ENCODE measurements at regions not wholly inside any gene's neighbourhood (a gene's known extent, or its start where the extent isn't known, plus 50 kb on each side); places are given as distances from the start of the nearest gene placed in this dataset.

- TF ChIP-seq CREB1 (IDR thresholded peaks at IDR 0.05; ENCODE audit: low read depth) (no peak), TEAD4 (IDR thresholded peaks at IDR 0.05) (no peak), CEBPB (IDR thresholded peaks at IDR 0.05) (no peak), EP300 (IDR thresholded peaks at IDR 0.05; ENCODE audit: borderline replicate concordance) (no peak), TAF1 (IDR thresholded peaks at IDR 0.05; ENCODE audit: low read depth) (no peak), RAD21 (IDR thresholded peaks at IDR 0.05; ENCODE audit: low read depth) (no peak), USF1 (IDR thresholded peaks at IDR 0.05) (no peak), YY1 (IDR thresholded peaks at IDR 0.05; ENCODE audit: low read depth) (no peak), FOXM1 (IDR thresholded peaks at IDR 0.05; ENCODE audit: borderline replicate concordance, low read depth) (no peak), TCF12 (IDR thresholded peaks at IDR 0.05; ENCODE audit: low read depth) (no peak), ZBTB7A (IDR thresholded peaks at IDR 0.05; ENCODE audit: low read depth) (no peak), MAX (IDR thresholded peaks at IDR 0.05) (no peak), NFIC (IDR thresholded peaks at IDR 0.05) (no peak), EGR1 (IDR thresholded peaks at IDR 0.05) (no peak)
- TF ChIP-seq, protein P1, sequence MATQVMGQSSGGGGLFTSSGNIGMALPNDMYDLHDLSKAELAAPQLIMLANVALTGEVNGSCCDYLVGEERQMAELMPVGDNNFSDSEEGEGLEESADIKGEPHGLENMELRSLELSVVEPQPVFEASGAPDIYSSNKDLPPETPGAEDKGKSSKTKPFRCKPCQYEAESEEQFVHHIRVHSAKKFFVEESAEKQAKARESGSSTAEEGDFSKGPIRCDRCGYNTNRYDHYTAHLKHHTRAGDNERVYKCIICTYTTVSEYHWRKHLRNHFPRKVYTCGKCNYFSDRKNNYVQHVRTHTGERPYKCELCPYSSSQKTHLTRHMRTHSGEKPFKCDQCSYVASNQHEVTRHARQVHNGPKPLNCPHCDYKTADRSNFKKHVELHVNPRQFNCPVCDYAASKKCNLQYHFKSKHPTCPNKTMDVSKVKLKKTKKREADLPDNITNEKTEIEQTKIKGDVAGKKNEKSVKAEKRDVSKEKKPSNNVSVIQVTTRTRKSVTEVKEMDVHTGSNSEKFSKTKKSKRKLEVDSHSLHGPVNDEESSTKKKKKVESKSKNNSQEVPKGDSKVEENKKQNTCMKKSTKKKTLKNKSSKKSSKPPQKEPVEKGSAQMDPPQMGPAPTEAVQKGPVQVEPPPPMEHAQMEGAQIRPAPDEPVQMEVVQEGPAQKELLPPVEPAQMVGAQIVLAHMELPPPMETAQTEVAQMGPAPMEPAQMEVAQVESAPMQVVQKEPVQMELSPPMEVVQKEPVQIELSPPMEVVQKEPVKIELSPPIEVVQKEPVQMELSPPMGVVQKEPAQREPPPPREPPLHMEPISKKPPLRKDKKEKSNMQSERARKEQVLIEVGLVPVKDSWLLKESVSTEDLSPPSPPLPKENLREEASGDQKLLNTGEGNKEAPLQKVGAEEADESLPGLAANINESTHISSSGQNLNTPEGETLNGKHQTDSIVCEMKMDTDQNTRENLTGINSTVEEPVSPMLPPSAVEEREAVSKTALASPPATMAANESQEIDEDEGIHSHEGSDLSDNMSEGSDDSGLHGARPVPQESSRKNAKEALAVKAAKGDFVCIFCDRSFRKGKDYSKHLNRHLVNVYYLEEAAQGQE (IDR thresholded peaks at IDR 0.05; ENCODE audit: low read depth) = no peak
These were observed 137.6 kb upstream of the FOXN2 start for GRCh38 chr2:48176876-48177275.

- no peak for TF ChIP-seq FOXM1 (IDR thresholded peaks at IDR 0.05; ENCODE audit: borderline replicate concordance, low read depth)
- no peak for TF ChIP-seq ZBTB7A (IDR thresholded peaks at IDR 0.05; ENCODE audit: low read depth)
- no peak for TF ChIP-seq EGR1 (IDR thresholded peaks at IDR 0.05)
- TF ChIP-seq TEAD4 (IDR thresholded peaks at IDR 0.05) = no peak
- no peak for TF ChIP-seq MAX (IDR thresholded peaks at IDR 0.05)
- TF ChIP-seq NFIC (IDR thresholded peaks at IDR 0.05) = no peak
- no peak for TF ChIP-seq YY1 (IDR thresholded peaks at IDR 0.05; ENCODE audit: low read depth)
- TF ChIP-seq RAD21 (IDR thresholded peaks at IDR 0.05; ENCODE audit: low read depth) = no peak
- TF ChIP-seq CEBPB (IDR thresholded peaks at IDR 0.05) = no peak
- TF ChIP-seq TCF12 (IDR thresholded peaks at IDR 0.05; ENCODE audit: low read depth) = no peak
These were observed 135.9 kb upstream of the FOXN2 start for GRCh38 chr2:48178611-48179010.

- TF ChIP-seq RAD21 (IDR thresholded peaks at IDR 0.05; ENCODE audit: low read depth) (no peak), TEAD4 (IDR thresholded peaks at IDR 0.05) (no peak), TCF12 (IDR thresholded peaks at IDR 0.05; ENCODE audit: low read depth) (no peak), EP300 (IDR thresholded peaks at IDR 0.05; ENCODE audit: borderline replicate concordance) (no peak), YY1 (IDR thresholded peaks at IDR 0.05; ENCODE audit: low read depth) (no peak), EGR1 (IDR thresholded peaks at IDR 0.05) (no peak), USF1 (IDR thresholded peaks at IDR 0.05) (no peak), TAF1 (IDR thresholded peaks at IDR 0.05; ENCODE audit: low read depth) (no peak), CEBPB (IDR thresholded peaks at IDR 0.05) (no peak), ZBTB7A (IDR thresholded peaks at IDR 0.05; ENCODE audit: low read depth) (no peak), FOXM1 (IDR thresholded peaks at IDR 0.05; ENCODE audit: borderline replicate concordance, low read depth) (no peak), NFIC (IDR thresholded peaks at IDR 0.05) (no peak), CREB1 (IDR thresholded peaks at IDR 0.05; ENCODE audit: low read depth) (no peak), MAX (IDR thresholded peaks at IDR 0.05) (no peak)
- TF ChIP-seq, protein P1 (IDR thresholded peaks at IDR 0.05; ENCODE audit: low read depth) = no peak
These were observed 133.9 kb upstream of the FOXN2 start for GRCh38 chr2:48180557-48180956.

DNA sequence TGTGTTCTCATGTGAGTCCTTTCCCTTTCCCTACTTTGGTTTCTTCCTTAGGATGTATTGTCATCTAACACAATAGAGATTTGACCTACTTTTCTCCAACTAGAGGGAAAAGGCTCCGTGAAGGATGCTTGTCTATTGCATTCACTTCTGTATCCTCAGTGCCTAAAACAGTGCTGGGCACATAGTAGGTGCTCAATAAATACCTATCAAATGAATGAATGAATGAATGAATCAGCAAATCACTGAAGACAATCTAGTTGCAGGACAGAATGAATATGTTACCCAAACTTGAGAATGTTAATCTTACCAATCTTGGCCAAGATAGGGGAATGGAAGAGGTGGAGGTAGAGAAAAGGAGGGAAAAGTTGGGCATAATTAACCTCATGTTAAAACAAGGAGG lies 131.2 kb upstream of the FOXN2 start:
- TF ChIP-seq RAD21 (IDR thresholded peaks at IDR 0.05; ENCODE audit: low read depth) = no peak
- TF ChIP-seq CEBPB (IDR thresholded peaks at IDR 0.05) = no peak
- no peak for TF ChIP-seq EGR1 (IDR thresholded peaks at IDR 0.05)
- TF ChIP-seq YY1 (IDR thresholded peaks at IDR 0.05; ENCODE audit: low read depth) = no peak
- no peak for TF ChIP-seq CREB1 (IDR thresholded peaks at IDR 0.05; ENCODE audit: low read depth)
- no peak for TF ChIP-seq MAX (IDR thresholded peaks at IDR 0.05)
- TF ChIP-seq TAF1 (IDR thresholded peaks at IDR 0.05; ENCODE audit: low read depth) = no peak
- TF ChIP-seq, protein P1 (IDR thresholded peaks at IDR 0.05; ENCODE audit: low read depth) = no peak
- no peak for TF ChIP-seq ZBTB7A (IDR thresholded peaks at IDR 0.05; ENCODE audit: low read depth)
- TF ChIP-seq TEAD4 (IDR thresholded peaks at IDR 0.05) = no peak
- no peak for TF ChIP-seq EP300 (IDR thresholded peaks at IDR 0.05; ENCODE audit: borderline replicate concordance)
